ENCODE measurements at regions not wholly inside any gene's neighbourhood (a gene's known extent, or its start where the extent isn't known, plus 50 kb on each side); places are given as distances from the start of the nearest gene placed in this dataset.

- H3K27ac ChIP-seq, result peak overlapping the region in 1 of 4 donors; percentile 19
- no peaks in the 10 kb centered on the region for H3K9me3 ChIP-seq
- in situ Hi-C loops (cut with MboI; ENCODE audit: low sequenced_read_pairs in 4 of 4) (no loop called here), intact Hi-C loops (cut with DNase I; ENCODE audit: low total_unique reads) (no loop called here)
- H3K4me3 ChIP-seq, result no peak overlapping the region
- ATAC-seq (no peak), DNase-seq (no peak)
- H3K36me3 ChIP-seq, result no peaks in the 10 kb centered on the region
- H3K4me1 ChIP-seq, result peaks cover 12 to 33% of the 10 kb centered on the region in 2 donors
- no peaks in the 10 kb centered on the region for H3K27me3 ChIP-seq
- TF ChIP-seq CTCF (IDR thresholded peaks at IDR 0.05 in 4 of 5, conservative IDR thresholded peaks at IDR 0.05 in 1 of 5) (no peak), POLR2A (IDR thresholded peaks at IDR 0.05) (no peak)
Observed at GRCh38 chr3:187969581-187969950, 184.4 kb upstream of the LPP start.

GRCh38 chr3:187970106-187970505 is 183.9 kb upstream of the LPP start:
- TF ChIP-seq POLR2A (IDR thresholded peaks at IDR 0.05), result no peak
- no peak for TF ChIP-seq CTCF (IDR thresholded peaks at IDR 0.05 in 4 of 5, conservative IDR thresholded peaks at IDR 0.05 in 1 of 5)
- in situ Hi-C loops (cut with MboI; ENCODE audit: low sequenced_read_pairs in 4 of 4) (loop anchor here in 1 of 4 donors (10.0 kb wide), 1 partner anchor 225 kb away; the partner anchor contains the start of gene BCL6), intact Hi-C loops (cut with DNase I; ENCODE audit: low total_unique reads) (no loop called here)
- Histone ChIP-seq H3K4me1 (peaks cover 8 to 34% of the 10 kb centered on the region in 2 donors), H3K9me3 (no peaks in the 10 kb centered on the region), H3K36me3 (no peaks in the 10 kb centered on the region), H3K4me3 (no peak overlapping the region), H3K27me3 (no peaks in the 10 kb centered on the region), H3K27ac (no peak overlapping the region)
- ATAC-seq, result no peak
- no peak for DNase-seq

- Histone ChIP-seq H3K9me3 (no peaks in the 10 kb centered on the region), H3K27me3 (no peaks in the 10 kb centered on the region), H3K36me3 (no peaks in the 10 kb centered on the region), H3K4me1 (peaks cover 17 to 40% of the 10 kb centered on the region in 2 donors), H3K27ac (peak overlapping the region in 2 of 4 donors; percentile 25 to 27), H3K4me3 (no peak overlapping the region)
- no peak for TF ChIP-seq CTCF (IDR thresholded peaks at IDR 0.05 in 4 of 5, conservative IDR thresholded peaks at IDR 0.05 in 1 of 5)
- no peak for TF ChIP-seq POLR2A (IDR thresholded peaks at IDR 0.05)
- in situ Hi-C loops (cut with MboI; ENCODE audit: low sequenced_read_pairs in 4 of 4), result loop anchor here in 1 of 4 donors (10.0 kb wide), 1 partner anchor 227 kb away; the partner anchor contains the start of gene BCL6
- ATAC-seq (no peak), DNase-seq (no peak)
- intact Hi-C loops (cut with DNase I; ENCODE audit: low total_unique reads), result no loop called here
Observed at GRCh38 chr3:187971629-187972028, 182.3 kb upstream of the LPP start.

- Histone ChIP-seq H3K4me3 (no peak overlapping the region), H3K9me3 (no peaks in the 10 kb centered on the region), H3K36me3 (no peaks in the 10 kb centered on the region), H3K27me3 (no peaks in the 10 kb centered on the region), H3K27ac (no peak overlapping the region), H3K4me1 (peaks cover 12 to 35% of the 10 kb centered on the region in 2 donors)
- DNase-seq (no peak), ATAC-seq (no peak)
- no peak for TF ChIP-seq POLR2A (IDR thresholded peaks at IDR 0.05)
- no peak for TF ChIP-seq CTCF (IDR thresholded peaks at IDR 0.05 in 4 of 5, conservative IDR thresholded peaks at IDR 0.05 in 1 of 5)
- intact Hi-C loops (cut with DNase I; ENCODE audit: low total_unique reads), result no loop called here
- in situ Hi-C loops (cut with MboI; ENCODE audit: low sequenced_read_pairs in 4 of 4), result loop anchor here in 1 of 4 donors (10.0 kb wide), 1 partner anchor 228 kb away; the partner anchor contains the start of gene BCL6
Observed at GRCh38 chr3:187972454-187972853, 181.5 kb upstream of the LPP start.

Measured in gastrocnemius medialis (tissue), 4 donors.